ENCODE measurements at regions not wholly inside any gene's neighbourhood (a gene's known extent, or its start where the extent isn't known, plus 50 kb on each side); places are given as distances from the start of the nearest gene placed in this dataset.

GRCh38 chr17:69818467-69818866 lies 256.6 kb upstream of the KCNJ16 start:
- no peak for DNase-seq (ENCODE audit: low spot score)
- Histone ChIP-seq H3K27me3 (replicated peaks; ENCODE audit: insufficient read depth) (no peaks in the 10 kb centered on the region), H3K4me3 (no peak overlapping the region), H3K4me1 (ENCODE audit: control insufficient read depth in 1 of 2, low read depth in 2 of 2) (peaks cover 7 to 18% of the 10 kb centered on the region in 2 donors), H3K9me3 (no peaks in the 10 kb centered on the region), H3K27ac (no peak overlapping the region), H3K36me3 (no peaks in the 10 kb centered on the region)
- no peak for ATAC-seq (ENCODE audit: insufficient number of reproducible peaks, low FRiP score, low read depth)
- no peak for TF ChIP-seq CTCF (IDR thresholded peaks at IDR 0.05)

- peaks cover 7 to 14% of the 10 kb centered on the region in 2 donors for H3K4me1 ChIP-seq (ENCODE audit: control insufficient read depth in 1 of 2, low read depth in 2 of 2)
- no peak overlapping the region for H3K4me3 ChIP-seq
- H3K27me3 ChIP-seq (replicated peaks; ENCODE audit: insufficient read depth), result no peaks in the 10 kb centered on the region
- DNase-seq (ENCODE audit: low spot score) (no peak), ATAC-seq (ENCODE audit: insufficient number of reproducible peaks, low FRiP score, low read depth) (no peak)
- H3K27ac ChIP-seq, result peak overlapping the region in 1 of 2 donors; percentile 34
- TF ChIP-seq CTCF (IDR thresholded peaks at IDR 0.05), result no peak
- no peaks in the 10 kb centered on the region for H3K36me3 ChIP-seq
- no peaks in the 10 kb centered on the region for H3K9me3 ChIP-seq
Measured at GRCh38 chr17:69819316-69820087, 255.5 kb upstream of the KCNJ16 start.

- H3K27ac ChIP-seq, result no peak overlapping the region
- TF ChIP-seq CTCF (IDR thresholded peaks at IDR 0.05), result no peak
- DNase-seq (ENCODE audit: low spot score) (no peak), ATAC-seq (ENCODE audit: insufficient number of reproducible peaks, low FRiP score, low read depth) (no peak)
- H3K27me3 ChIP-seq (replicated peaks; ENCODE audit: insufficient read depth), result no peaks in the 10 kb centered on the region
- peaks cover 7 to 14% of the 10 kb centered on the region in 2 donors for H3K4me1 ChIP-seq (ENCODE audit: control insufficient read depth in 1 of 2, low read depth in 2 of 2)
- H3K9me3 ChIP-seq, result no peaks in the 10 kb centered on the region
- H3K36me3 ChIP-seq, result no peaks in the 10 kb centered on the region
- H3K4me3 ChIP-seq, result no peak overlapping the region
Measured at GRCh38 chr17:69820876-69821473, 254.1 kb upstream of the KCNJ16 start.

GRCh38 chr17:69822314-69822875 lies 252.6 kb upstream of the KCNJ16 start:
- no peak for TF ChIP-seq CTCF (IDR thresholded peaks at IDR 0.05)
- H3K27me3 ChIP-seq (replicated peaks; ENCODE audit: insufficient read depth), result no peaks in the 10 kb centered on the region
- H3K4me1 ChIP-seq (ENCODE audit: control insufficient read depth in 1 of 2, low read depth in 2 of 2), result peaks cover 7 to 14% of the 10 kb centered on the region in 2 donors
- no peak overlapping the region for H3K27ac ChIP-seq
- DNase-seq (ENCODE audit: low spot score), result no peak
- H3K9me3 ChIP-seq, result no peaks in the 10 kb centered on the region
- H3K36me3 ChIP-seq, result no peaks in the 10 kb centered on the region
- no peak for ATAC-seq (ENCODE audit: insufficient number of reproducible peaks, low FRiP score, low read depth)
- no peak overlapping the region for H3K4me3 ChIP-seq

- no peak overlapping the region for H3K27ac ChIP-seq
- TF ChIP-seq CTCF (IDR thresholded peaks at IDR 0.05), result no peak
- no peak overlapping the region for H3K4me3 ChIP-seq
- H3K4me1 ChIP-seq (ENCODE audit: control insufficient read depth in 1 of 2, low read depth in 2 of 2), result peaks cover 5 to 10% of the 10 kb centered on the region in 2 donors
- no peak for DNase-seq (ENCODE audit: low spot score)
- H3K9me3 ChIP-seq, result no peaks in the 10 kb centered on the region
- peak; percentile 55 for ATAC-seq (ENCODE audit: insufficient number of reproducible peaks, low FRiP score, low read depth)
- no peaks in the 10 kb centered on the region for H3K36me3 ChIP-seq
- H3K27me3 ChIP-seq (replicated peaks; ENCODE audit: insufficient read depth), result no peaks in the 10 kb centered on the region
Measured at GRCh38 chr17:69828087-69828486, 246.9 kb upstream of the KCNJ16 start.

All from thoracic aorta (tissue), 2 donors.